Coronary artery (tissue), 2 donors: ENCODE measurements at regions not wholly inside any gene's neighbourhood (a gene's known extent, or its start where the extent isn't known, plus 50 kb on each side); places are given as distances from the start of the nearest gene placed in this dataset.

Experiments used
- DNase-seq: peaks from one replicate; pipeline ENCODE4 v3.0.0-alpha.2; 2017; ENCODE audit warnings: low spot score
- H3K27ac ChIP-seq, 2 donors: fragments of 200-600 bp; sonication (generic); one replicate each; pipeline ENCODE4 v1.5.1; 2016 to 2019
- H3K4me3 ChIP-seq: fragments of 200-600 bp; sonication (generic); 2 replicates; pipeline ENCODE4 v1.5.1; 2016; ENCODE audit warnings: mild to moderate bottlenecking, moderate library complexity
- CTCF ChIP-seq: fragments of 200-600 bp; sonication (generic); IDR thresholded peaks from one replicate; pipeline ENCODE4 v1.5.1; 2019; ENCODE audit warnings: antibody characterized with exemption

GRCh38 chr1:81554108-81554507, 246.6 kb upstream of the ADGRL2 start:
- no peak for DNase-seq
- H3K27ac ChIP-seq: no peak overlapping the region
- TF ChIP-seq CTCF: no peak
- no peak overlapping the region for H3K4me3 ChIP-seq

DNA sequence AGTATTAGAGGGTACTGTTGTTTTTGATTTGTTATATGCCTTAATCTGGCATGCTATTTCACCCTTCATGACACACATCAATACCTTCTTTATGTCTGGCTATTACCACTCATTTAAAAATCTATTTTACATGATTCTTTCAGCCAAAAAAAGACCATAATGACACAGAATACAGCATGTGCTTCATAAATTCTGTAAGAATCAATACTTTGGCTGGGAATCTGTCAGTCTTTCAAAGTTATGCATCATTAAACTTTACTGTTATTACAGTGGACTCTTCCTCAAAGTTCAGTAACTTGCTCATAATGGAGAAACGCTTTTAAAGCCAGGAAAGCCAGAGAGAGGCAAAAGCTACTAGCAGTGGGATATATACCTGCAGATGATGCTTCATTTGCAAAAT, 247.2 kb upstream of the ADGRL2 start:
- no peak for DNase-seq
- no peak for TF ChIP-seq CTCF

DNA sequence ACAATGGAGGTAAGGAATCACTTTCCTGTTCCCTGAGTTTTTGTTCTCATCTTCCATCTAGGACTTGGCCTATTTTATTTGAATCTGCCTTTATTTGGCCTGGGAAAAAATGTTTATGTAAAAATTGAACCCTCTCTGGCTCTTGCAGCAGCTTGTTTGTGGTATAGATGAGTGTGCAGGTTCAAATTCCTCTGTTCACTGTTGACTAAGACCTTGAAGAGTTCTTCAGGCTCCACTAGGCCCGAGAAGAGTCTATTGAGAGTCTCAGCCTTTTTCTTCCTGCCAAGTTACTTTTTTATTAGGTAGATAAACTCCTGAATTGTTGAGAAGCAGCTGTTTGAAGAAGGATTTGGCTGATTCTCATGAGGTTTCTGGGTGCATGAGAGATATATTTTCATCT, 248.8 kb upstream of the ADGRL2 start:
- Histone ChIP-seq H3K27ac (no peak overlapping the region), H3K4me3 (no peak overlapping the region)
- DNase-seq: no peak
- no peak for TF ChIP-seq CTCF

More for the DNA sequence above, 247.2 kb upstream of the ADGRL2 start:
- H3K4me3 ChIP-seq: no peak overlapping the region
- H3K27ac ChIP-seq: no peak overlapping the region

- no peak overlapping the region for H3K4me3 ChIP-seq
- no peak for TF ChIP-seq CTCF
- DNase-seq: no peak
- H3K27ac ChIP-seq: no peak overlapping the region
These were observed 250.0 kb upstream of the ADGRL2 start for GRCh38 chr1:81550753-81551152.

DNA sequence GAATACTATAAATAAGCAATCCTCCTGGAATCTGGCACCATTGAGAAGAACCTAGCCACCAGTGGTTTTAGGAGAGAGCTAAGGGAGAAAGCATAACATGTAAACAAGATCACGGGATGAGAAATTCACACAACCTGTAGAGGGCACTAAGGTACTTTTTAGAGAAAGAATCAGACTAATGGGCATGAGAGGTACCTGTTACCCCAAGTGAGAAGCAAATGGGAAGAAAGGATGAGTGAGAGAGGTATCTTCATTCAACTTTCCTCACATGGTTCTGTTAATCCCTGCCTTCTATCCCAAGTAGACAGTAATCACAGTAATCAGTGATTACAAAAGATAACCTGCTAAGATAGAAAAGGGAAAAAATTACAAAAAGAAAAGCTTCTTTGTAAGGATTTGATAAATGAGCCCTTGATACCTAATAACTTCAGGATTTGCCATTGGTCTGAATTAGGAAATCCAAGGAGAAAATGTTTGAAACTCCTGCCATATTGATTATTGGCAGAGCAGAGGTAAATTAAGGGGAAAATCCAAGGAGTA, 251.1 kb upstream of the ADGRL2 start:
- no peak overlapping the region for H3K27ac ChIP-seq
- no peak for TF ChIP-seq CTCF
- no peak overlapping the region for H3K4me3 ChIP-seq
- DNase-seq: no peak

DNA sequence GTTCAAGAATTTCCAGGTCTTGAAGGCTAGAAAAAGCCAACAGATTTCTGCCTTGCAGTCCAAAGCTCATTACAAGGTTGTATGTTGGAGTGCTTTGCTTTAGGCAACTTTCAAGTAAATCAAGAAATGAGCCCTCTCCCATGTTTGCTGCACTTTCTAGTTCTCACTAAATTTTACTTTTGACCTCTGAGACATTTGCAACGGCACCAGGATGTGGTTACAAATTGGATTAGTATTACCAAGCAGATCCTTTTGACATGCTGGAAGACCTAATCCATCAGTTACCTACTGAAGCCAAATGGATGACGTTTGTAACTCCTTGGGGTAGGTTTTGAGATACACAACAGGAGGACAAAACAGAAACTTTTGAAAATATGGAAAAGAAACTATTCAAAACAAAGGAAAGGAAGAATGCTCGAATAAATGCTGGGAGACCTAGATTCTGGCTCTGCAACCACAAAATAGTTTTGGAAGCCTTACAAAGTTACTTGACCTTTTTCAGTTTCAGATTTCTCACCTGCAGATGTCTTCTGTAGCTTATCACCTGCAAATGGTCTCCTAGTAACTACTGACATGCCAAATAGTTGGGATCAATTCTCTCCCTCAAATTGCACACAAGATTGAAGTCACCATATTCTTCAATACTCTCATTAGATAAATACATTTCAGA, 251.7 kb upstream of the ADGRL2 start:
- no peak for DNase-seq
- H3K4me3 ChIP-seq: no peak overlapping the region
- H3K27ac ChIP-seq: no peak overlapping the region
- no peak for TF ChIP-seq CTCF

DNA sequence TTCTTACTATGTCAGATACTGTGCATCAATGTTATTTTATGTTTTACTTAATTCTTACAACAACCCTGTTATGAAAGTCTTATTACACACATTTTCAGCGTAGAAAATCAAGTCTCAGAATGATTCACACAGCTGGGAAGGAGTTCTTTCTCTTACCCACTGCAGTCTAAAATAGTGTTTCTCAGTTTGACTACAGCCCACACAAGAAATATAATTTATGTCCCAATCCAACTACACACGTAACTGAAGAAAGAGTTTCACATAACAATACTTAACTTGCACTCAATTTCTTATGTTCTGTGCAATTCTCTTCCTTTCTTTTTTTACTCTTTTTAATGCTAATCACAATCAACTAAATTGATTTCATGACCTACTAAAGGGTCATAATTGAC, 252.8 kb upstream of the ADGRL2 start:
- H3K4me3 ChIP-seq: no peak overlapping the region
- no peak for DNase-seq
- H3K27ac ChIP-seq: no peak overlapping the region
- no peak for TF ChIP-seq CTCF
